ENCODE measurements at regions not wholly inside any gene's neighbourhood (a gene's known extent, or its start where the extent isn't known, plus 50 kb on each side); places are given as distances from the start of the nearest gene placed in this dataset.
A peak's percentile ranks its signal among the peaks of the same experiment; 100 is the strongest.

GRCh38 chr5:111998871-111999270 is 241.9 kb upstream of the NREP start:
- TF ChIP-seq CTCF (IDR thresholded peaks at IDR 0.05; ENCODE audit: control insufficient read depth, insufficient read depth, low read depth, low read length, missing control alignments): no peak
- DNase-seq (ENCODE audit: low read depth): no peak
- no peak overlapping the region for H3K4me3 ChIP-seq (ENCODE audit: control insufficient read depth, low read depth, low read length)

DNA sequence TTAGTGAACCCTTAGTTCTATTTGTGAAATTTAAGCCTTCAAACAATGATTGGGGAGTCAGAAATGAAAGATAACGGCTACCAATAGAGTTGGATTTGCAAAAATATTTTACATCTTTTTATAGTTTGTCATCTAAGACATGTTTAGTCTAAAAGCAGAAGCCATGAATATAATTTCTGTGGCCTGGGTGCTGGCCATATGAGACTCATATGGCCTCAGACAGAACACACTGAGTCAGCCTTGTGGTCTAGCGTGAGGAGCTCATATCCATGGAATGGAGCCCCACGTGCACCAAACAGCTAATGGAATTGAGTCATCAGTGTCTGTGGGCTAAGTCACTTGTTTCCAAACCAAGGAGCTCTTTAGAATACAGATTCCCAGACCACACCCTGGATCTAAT is 240.7 kb upstream of the NREP start:
- TF ChIP-seq CTCF (IDR thresholded peaks at IDR 0.05; ENCODE audit: control insufficient read depth, insufficient read depth, low read depth, low read length, missing control alignments): no peak
- H3K4me3 ChIP-seq (ENCODE audit: control insufficient read depth, low read depth, low read length): no peak overlapping the region
- peak; percentile 100 for DNase-seq (ENCODE audit: low read depth)

DNA sequence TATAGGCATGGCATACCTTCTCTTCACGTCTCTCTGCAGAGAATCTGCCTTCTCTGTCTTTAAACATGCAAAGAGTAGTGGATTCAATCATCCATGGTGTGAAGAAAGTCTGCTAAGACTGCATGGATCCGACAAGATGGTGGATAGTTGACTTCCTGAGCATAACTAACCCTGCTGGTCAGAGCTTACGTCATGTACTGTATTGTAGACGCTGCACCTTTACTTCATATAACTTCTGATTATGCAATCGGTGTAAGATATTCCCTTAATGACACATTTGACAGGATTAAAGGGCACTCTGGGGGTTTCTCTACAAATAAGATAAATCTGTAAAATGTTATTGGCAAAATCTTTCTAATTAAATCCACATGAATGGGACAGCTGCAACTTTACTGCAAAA is 240.3 kb upstream of the NREP start:
- H3K4me3 ChIP-seq (ENCODE audit: control insufficient read depth, low read depth, low read length): no peak overlapping the region
- no peak for DNase-seq (ENCODE audit: low read depth)
- TF ChIP-seq CTCF (IDR thresholded peaks at IDR 0.05; ENCODE audit: control insufficient read depth, insufficient read depth, low read depth, low read length, missing control alignments): no peak

DNA sequence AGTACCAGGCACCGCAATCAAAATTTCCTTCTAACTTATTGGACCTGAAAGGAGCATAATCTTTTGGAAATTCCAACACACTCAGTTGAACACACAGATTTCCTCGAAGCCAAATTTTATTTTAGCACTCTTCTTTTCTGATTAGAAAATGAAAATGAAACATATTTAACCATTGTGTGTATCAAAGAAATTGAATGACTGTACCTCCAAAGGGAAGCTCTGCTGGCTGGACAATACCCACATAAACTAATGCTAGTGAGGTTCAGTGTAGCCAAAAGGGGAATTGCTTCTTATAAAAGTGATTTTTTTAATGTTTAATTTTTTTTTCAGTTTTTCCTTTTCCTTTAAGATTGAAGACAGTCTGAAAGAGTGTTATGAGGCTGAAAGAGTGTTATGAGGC is 239.6 kb upstream of the NREP start:
- no peak for TF ChIP-seq CTCF (IDR thresholded peaks at IDR 0.05; ENCODE audit: control insufficient read depth, insufficient read depth, low read depth, low read length, missing control alignments)
- H3K4me3 ChIP-seq (ENCODE audit: control insufficient read depth, low read depth, low read length): no peak overlapping the region
- DNase-seq (ENCODE audit: low read depth): no peak

DNA sequence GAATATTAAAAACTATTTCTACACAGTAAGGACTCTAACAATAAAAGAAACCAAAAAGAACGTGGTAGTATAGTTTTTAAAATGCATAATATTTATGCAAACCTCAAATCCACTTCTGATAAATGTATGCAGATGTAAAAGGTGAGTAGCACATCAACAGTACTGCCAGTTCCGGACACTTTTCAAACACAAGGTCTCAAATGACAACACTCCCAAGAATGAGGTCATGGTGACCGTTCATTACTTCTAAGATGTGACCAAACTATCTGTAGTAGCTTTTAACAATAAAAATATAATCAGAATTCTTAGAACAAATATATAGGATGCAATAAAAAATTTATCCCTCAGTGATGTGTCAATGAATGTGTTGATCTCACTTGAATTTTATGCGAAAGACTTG is 238.7 kb upstream of the NREP start:
- no peak for DNase-seq (ENCODE audit: low read depth)
- TF ChIP-seq CTCF (IDR thresholded peaks at IDR 0.05; ENCODE audit: control insufficient read depth, insufficient read depth, low read depth, low read length, missing control alignments): no peak
- no peak overlapping the region for H3K4me3 ChIP-seq (ENCODE audit: control insufficient read depth, low read depth, low read length)

GRCh38 chr5:111993242-111993641 is 236.2 kb upstream of the NREP start:
- no peak for DNase-seq (ENCODE audit: low read depth)
- TF ChIP-seq CTCF (IDR thresholded peaks at IDR 0.05; ENCODE audit: control insufficient read depth, insufficient read depth, low read depth, low read length, missing control alignments): no peak
- no peak overlapping the region for H3K4me3 ChIP-seq (ENCODE audit: control insufficient read depth, low read depth, low read length)

DNA sequence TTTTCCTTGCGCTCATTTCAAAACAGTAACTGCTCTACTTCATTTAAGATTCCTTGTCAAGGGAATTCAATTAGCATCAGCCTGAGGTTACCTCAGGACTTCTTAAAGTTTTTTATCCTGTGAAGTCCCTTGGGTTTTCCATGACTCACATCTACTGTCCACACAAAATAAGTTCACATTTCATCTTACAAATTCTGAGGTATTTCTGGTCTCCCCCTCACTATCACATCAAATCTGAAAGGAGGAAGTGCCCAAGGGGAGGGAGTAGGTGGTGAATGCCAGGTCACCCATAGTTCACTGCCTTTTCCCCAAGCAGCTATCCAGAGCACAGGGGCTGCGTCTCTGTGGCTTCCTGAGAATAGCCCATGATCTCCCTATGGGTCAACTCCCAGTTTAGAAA is 227.1 kb upstream of the NREP start:
- H3K4me3 ChIP-seq (ENCODE audit: control insufficient read depth, low read depth, low read length): no peak overlapping the region
- DNase-seq (ENCODE audit: low read depth): peak; percentile 81
- no peak for TF ChIP-seq CTCF (IDR thresholded peaks at IDR 0.05; ENCODE audit: control insufficient read depth, insufficient read depth, low read depth, low read length, missing control alignments)

Measured in AG09309 (cell line).